ENCODE measurements at regions not wholly inside any gene's neighbourhood (a gene's known extent, or its start where the extent isn't known, plus 50 kb on each side); places are given as distances from the start of the nearest gene placed in this dataset.
"Not testable (repeated sequence)": the region's sequence is repeated elsewhere in the genome, so short reads cannot be mapped to it uniquely, and the experiment has no call there.

DNA sequence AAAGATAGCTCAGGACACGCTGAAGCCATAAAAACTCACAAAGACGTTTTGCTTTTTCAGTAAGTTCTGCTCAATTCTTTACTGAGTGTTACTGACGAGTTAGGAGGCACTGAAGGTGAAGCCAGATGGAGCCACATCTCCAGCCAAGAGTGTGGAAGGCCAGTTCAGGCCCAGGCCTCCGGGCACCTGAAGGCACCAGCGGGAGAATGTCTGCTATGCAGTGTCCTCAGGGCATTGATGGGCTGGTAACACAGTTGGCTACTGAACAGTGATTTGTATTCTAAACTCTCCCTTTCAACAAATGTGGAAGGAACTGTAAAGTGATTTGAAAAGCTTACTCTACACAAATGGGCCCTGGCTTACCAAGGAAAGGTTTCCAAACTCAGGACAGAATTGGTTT, 64.8 kb upstream of the SVIL start:
- TF ChIP-seq ZNF274 (IDR thresholded peaks at IDR 0.05; ENCODE audit: low read depth, low read length): no peak
- no peak for TF ChIP-seq YY1 (IDR thresholded peaks at IDR 0.05; ENCODE audit: insufficient read depth, insufficient read length)
- TF ChIP-seq SUZ12 (IDR thresholded peaks at IDR 0.05; ENCODE audit: extremely low read depth, insufficient read depth, insufficient read length): no peak

DNA sequence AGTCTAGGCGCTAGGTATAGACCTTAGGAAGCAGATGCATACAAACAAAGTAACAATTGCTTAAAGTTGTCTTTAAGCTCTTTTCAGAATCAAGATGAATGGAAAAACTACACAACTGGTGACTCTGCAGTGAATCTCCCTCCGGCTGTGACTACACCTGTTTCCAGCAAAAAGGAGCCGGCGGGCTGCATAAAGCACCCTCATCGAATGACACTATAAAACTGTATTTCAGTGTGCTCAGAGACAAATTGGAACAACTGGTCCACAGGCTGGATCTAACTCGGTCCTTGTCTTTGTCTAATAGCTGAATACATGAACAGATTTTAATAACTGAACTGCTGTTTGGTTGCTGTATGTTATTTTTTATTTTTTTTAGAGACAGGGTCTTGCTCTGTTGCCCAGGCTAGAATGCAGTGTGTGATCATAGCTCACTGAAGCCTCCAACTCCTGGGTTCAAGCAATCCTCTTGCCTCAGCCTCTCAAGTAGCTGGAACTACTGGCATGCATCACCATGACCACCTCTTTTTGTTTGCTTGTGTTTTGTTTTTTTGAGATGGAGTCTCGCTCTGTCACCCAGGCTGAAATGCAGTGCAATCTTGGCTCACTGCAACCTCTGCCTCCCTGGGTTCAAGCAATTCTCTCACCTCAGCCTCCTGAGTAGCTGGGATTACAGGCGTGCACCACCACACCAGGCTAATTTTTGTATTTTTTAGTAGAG, 64.2 kb upstream of the SVIL start:
- H3K9me3 ChIP-seq (ENCODE audit: insufficient read depth, low read length): no peaks in the 10 kb centered on the region; the same call in 1 of the 2 replicates
- no peak for DNase-seq (ENCODE audit: low read depth, low spot score)
- no peak overlapping the region for H3K9ac ChIP-seq (ENCODE audit: insufficient read length, low read depth)
- no peaks in the 10 kb centered on the region for H3K36me3 ChIP-seq (ENCODE audit: insufficient read depth, insufficient read length, low read length)
- TF ChIP-seq ZNF274 (IDR thresholded peaks at IDR 0.05; ENCODE audit: low read depth, low read length): no peak
- no peak for TF ChIP-seq YY1 (IDR thresholded peaks at IDR 0.05; ENCODE audit: insufficient read depth, insufficient read length)
- TF ChIP-seq SUZ12 (IDR thresholded peaks at IDR 0.05; ENCODE audit: extremely low read depth, insufficient read depth, insufficient read length): no peak
- H3K4me3 ChIP-seq (ENCODE audit: insufficient read length, low read depth): no peak overlapping the region
- H3K27me3 ChIP-seq (ENCODE audit: insufficient read depth, insufficient read length): no peaks in the 10 kb centered on the region
- peaks cover 7% of the 10 kb centered on the region for H3K4me1 ChIP-seq (ENCODE audit: insufficient read depth, insufficient read length)

More for the DNA sequence above, 64.8 kb upstream of the SVIL start:
- Histone ChIP-seq H3K27me3 (ENCODE audit: insufficient read depth, insufficient read length) (no peaks in the 10 kb centered on the region), H3K36me3 (ENCODE audit: insufficient read depth, insufficient read length, low read length) (no peaks in the 10 kb centered on the region), H3K9ac (ENCODE audit: insufficient read length, low read depth) (no peak overlapping the region), H3K9me3 (ENCODE audit: insufficient read depth, low read length) (no peaks in the 10 kb centered on the region; the same call in 1 of the 2 replicates), H3K4me3 (ENCODE audit: insufficient read length, low read depth) (no peak overlapping the region), H3K4me1 (ENCODE audit: insufficient read depth, insufficient read length) (peaks cover 7% of the 10 kb centered on the region)
- DNase-seq (ENCODE audit: low read depth, low spot score): no peak

DNA sequence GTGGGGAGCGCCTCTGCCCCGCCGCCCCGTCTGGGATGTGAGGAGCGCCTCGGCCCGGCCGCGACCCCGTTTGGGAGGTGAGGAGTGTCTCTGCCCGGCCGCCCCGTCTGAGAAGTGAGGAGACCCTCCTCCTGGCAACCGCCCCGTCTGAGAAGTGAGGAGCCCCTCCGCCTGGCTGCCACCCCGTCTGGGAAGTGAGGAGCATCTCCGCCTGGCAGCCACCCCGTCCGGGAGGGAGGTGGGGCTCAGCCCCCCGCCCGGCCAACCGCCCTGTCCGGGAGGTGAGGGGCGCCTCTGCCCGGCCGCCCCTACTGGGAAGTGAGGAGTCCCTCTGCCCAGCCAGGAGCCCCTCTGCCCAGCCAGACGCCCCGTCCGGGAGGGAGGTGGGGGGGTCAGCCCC, 61.8 kb upstream of the SVIL start:
- H3K9ac ChIP-seq (ENCODE audit: insufficient read length, low read depth); H3K4me1 ChIP-seq (ENCODE audit: insufficient read depth, insufficient read length); H3K27me3 ChIP-seq (ENCODE audit: insufficient read depth, insufficient read length); DNase-seq (ENCODE audit: low read depth, low spot score); H3K9me3 ChIP-seq (ENCODE audit: insufficient read depth, low read length); H3K4me3 ChIP-seq (ENCODE audit: insufficient read length, low read depth); H3K36me3 ChIP-seq (ENCODE audit: insufficient read depth, insufficient read length, low read length): not testable (repeated sequence)

DNA sequence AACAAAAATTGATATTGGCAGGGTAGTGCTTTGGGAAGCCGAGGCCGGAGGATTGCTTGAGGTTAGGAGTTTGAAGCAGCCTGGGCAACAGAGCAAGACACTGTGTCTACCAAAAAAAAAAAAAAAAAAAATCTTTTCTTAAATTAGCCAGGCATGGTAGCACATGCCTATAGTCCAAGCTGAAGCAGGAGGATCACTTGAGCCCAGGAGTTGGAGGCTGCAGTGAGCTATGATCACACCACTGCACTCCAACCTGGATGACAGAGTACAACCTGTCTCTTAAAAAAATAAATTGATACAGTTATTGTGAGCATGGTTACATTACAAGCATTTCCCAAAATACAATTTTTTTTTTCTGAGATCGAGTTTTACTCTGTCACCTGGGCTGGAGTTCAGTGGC, 59.4 kb upstream of the SVIL start:
- no peaks in the 10 kb centered on the region for H3K27me3 ChIP-seq (ENCODE audit: insufficient read depth, insufficient read length)
- no peak for TF ChIP-seq ZNF274 (IDR thresholded peaks at IDR 0.05; ENCODE audit: low read depth, low read length)
- TF ChIP-seq SUZ12 (IDR thresholded peaks at IDR 0.05; ENCODE audit: extremely low read depth, insufficient read depth, insufficient read length): no peak
- TF ChIP-seq YY1 (IDR thresholded peaks at IDR 0.05; ENCODE audit: insufficient read depth, insufficient read length): no peak
- H3K4me3 ChIP-seq (ENCODE audit: insufficient read length, low read depth): no peak overlapping the region
- H3K9ac ChIP-seq (ENCODE audit: insufficient read length, low read depth): no peak overlapping the region
- no peaks in the 10 kb centered on the region for H3K36me3 ChIP-seq (ENCODE audit: insufficient read depth, insufficient read length, low read length)
- H3K4me1 ChIP-seq (ENCODE audit: insufficient read depth, insufficient read length): no peaks in the 10 kb centered on the region
- no peak for DNase-seq (ENCODE audit: low read depth, low spot score)
- H3K9me3 ChIP-seq (ENCODE audit: insufficient read depth, low read length): no peaks in the 10 kb centered on the region; the same call in 1 of the 2 replicates

DNA sequence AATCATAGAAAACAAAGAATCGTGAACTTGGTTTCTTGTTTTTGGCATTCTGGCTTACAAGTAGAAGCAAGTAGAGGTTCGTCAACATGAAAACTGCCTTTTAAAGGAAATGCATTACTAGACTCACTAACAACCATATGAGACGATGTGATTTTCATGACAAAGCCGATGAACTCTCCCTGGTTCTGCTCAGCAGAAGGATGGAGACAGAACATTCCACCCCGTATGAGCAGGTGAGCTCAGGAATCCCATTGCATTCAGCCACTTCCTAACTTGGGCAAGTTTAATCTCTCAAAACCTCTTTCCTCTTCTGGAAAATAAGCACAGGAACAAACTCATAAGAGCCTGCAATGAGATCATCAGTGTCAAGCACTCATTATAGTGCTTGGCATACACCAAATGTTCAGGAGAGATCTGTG, 57.4 kb upstream of the SVIL start:
- H3K9ac ChIP-seq (ENCODE audit: insufficient read length, low read depth): no peak overlapping the region
- DNase-seq (ENCODE audit: low read depth, low spot score): no peak
- no peaks in the 10 kb centered on the region; the same call in 1 of the 2 replicates for H3K9me3 ChIP-seq (ENCODE audit: insufficient read depth, low read length)
- H3K27me3 ChIP-seq (ENCODE audit: insufficient read depth, insufficient read length): no peaks in the 10 kb centered on the region
- no peaks in the 10 kb centered on the region for H3K4me1 ChIP-seq (ENCODE audit: insufficient read depth, insufficient read length)
- TF ChIP-seq YY1 (IDR thresholded peaks at IDR 0.05; ENCODE audit: insufficient read depth, insufficient read length) (no peak), SUZ12 (IDR thresholded peaks at IDR 0.05; ENCODE audit: extremely low read depth, insufficient read depth, insufficient read length) (no peak), ZNF274 (IDR thresholded peaks at IDR 0.05; ENCODE audit: low read depth, low read length) (no peak)
- no peak overlapping the region for H3K4me3 ChIP-seq (ENCODE audit: insufficient read length, low read depth)
- no peaks in the 10 kb centered on the region for H3K36me3 ChIP-seq (ENCODE audit: insufficient read depth, insufficient read length, low read length)

DNA sequence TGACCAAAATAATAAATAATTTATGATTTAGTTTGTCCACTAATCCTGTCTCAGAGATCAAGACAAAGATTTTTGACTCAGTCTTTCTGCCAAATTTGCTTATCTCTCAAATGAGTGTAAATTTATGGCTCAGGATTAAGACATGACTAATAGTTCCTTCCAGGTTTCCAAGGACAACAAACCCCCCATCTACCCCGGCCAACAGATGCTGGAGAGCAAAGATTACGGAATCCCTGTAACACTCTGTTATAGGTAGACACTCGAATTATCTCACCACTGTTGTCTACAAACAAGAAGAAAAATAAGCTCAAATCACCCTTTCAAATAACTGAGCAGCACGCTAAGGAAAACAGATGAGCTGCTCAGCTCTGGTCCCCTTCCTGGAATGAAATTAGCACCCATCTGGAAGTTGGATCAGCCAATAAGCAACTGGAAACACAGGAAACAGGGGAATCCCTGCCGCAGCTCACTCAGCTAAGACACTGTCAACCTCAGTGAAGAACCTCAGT, 56.8 kb upstream of the SVIL start:
- H3K36me3 ChIP-seq (ENCODE audit: insufficient read depth, insufficient read length, low read length): no peaks in the 10 kb centered on the region
- no peak for DNase-seq (ENCODE audit: low read depth, low spot score)
- TF ChIP-seq ZNF274 (IDR thresholded peaks at IDR 0.05; ENCODE audit: low read depth, low read length) (no peak), YY1 (IDR thresholded peaks at IDR 0.05; ENCODE audit: insufficient read depth, insufficient read length) (no peak), SUZ12 (IDR thresholded peaks at IDR 0.05; ENCODE audit: extremely low read depth, insufficient read depth, insufficient read length) (no peak)
- H3K4me3 ChIP-seq (ENCODE audit: insufficient read length, low read depth): no peak overlapping the region
- no peaks in the 10 kb centered on the region for H3K4me1 ChIP-seq (ENCODE audit: insufficient read depth, insufficient read length)
- H3K9ac ChIP-seq (ENCODE audit: insufficient read length, low read depth): no peak overlapping the region
- H3K27me3 ChIP-seq (ENCODE audit: insufficient read depth, insufficient read length): no peaks in the 10 kb centered on the region
- no peaks in the 10 kb centered on the region; the same call in 1 of the 2 replicates for H3K9me3 ChIP-seq (ENCODE audit: insufficient read depth, low read length)

DNA sequence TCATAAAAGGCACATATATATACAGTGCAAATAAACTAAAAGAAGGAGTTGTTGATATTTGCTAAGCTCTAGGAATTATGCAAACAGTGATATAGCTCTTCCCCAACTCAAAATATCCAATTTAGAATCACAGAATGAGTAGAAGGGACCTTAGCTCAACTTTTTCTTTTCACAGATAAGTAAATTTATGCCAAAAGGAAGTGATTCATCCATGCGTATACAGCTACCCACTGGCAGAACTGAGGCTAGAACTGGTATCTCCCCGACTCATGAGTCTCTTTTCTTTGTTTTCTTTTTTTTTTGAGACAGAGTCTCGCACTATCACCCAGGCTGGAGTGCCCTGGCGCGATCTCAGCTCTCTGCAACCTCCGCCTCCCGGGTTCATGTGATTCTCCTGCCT, 54.2 kb upstream of the SVIL start:
- H3K9me3 ChIP-seq (ENCODE audit: insufficient read depth, low read length): no peaks in the 10 kb centered on the region
- no peak overlapping the region for H3K4me3 ChIP-seq (ENCODE audit: insufficient read length, low read depth)
- H3K4me1 ChIP-seq (ENCODE audit: insufficient read depth, insufficient read length): no peaks in the 10 kb centered on the region
- no peak overlapping the region for H3K9ac ChIP-seq (ENCODE audit: insufficient read length, low read depth)
- no peaks in the 10 kb centered on the region for H3K27me3 ChIP-seq (ENCODE audit: insufficient read depth, insufficient read length)
- DNase-seq (ENCODE audit: low read depth, low spot score): no peak
- TF ChIP-seq YY1 (IDR thresholded peaks at IDR 0.05; ENCODE audit: insufficient read depth, insufficient read length): no peak
- no peak for TF ChIP-seq ZNF274 (IDR thresholded peaks at IDR 0.05; ENCODE audit: low read depth, low read length)
- TF ChIP-seq SUZ12 (IDR thresholded peaks at IDR 0.05; ENCODE audit: extremely low read depth, insufficient read depth, insufficient read length): no peak
- peaks cover 24% of the 10 kb centered on the region for H3K36me3 ChIP-seq (ENCODE audit: insufficient read depth, insufficient read length, low read length)
